ENCODE measurements at regions not wholly inside any gene's neighbourhood (a gene's known extent, or its start where the extent isn't known, plus 50 kb on each side); places are given as distances from the start of the nearest gene placed in this dataset.
A peak's percentile ranks its signal among the peaks of the same experiment; 100 is the strongest.

DNA sequence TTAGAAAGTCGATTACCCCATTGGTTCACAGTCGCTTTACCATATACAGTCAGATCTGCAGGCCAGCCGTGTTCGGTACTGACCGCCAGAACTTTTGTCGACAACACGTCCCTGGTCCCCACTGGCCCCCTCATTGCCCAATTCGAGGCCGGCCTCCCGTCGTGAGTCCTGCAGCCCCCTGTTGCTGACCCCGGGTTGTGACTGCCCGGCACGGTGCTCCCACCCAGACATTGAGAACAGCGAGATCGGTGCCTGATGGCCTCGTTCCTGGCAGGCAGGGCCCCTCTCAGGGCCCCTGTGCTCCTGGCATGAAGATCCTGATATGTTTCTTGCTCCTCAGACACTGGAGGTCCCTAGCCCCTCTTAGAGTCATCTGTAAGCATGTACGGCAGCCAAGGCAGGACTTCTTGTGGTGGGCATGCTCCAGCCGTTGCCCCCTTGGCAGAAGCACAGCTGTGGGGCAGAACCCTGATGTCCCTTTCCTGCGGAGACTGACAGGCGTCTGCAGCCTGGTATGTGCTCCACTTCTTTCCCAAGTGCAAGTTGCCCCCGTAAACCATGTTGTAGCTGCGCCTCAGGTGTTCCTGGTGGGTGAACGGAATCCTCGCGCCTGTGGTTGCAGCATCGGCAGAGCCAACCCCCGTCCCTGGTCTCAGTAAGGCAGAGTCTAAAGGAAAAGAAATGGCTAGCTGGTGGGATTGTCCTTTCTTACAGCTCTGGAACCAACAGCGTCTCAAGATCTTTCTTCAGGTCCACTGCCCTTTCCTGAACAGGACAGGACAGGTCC, 123.2 kb upstream of the SPACA7 start:
- Histone ChIP-seq H3K4me1 (replicated peaks in 1 of 4; ENCODE audit: control insufficient read depth in 3 of 4, insufficient read depth in 4 of 4, low read length in 3 of 4) (peaks cover 0 to 4% (median 1%) of the 10 kb centered on the region in 4 experiments; a peak in 5 of 7 replicates), H3K79me2 (ENCODE audit: control insufficient read depth in 1 of 2, insufficient read depth in 2 of 2, low read length in 2 of 2) (no peaks in the 10 kb centered on the region), H3K23ac (ENCODE audit: insufficient read length) (no peak overlapping the region), H2BK5ac (ENCODE audit: low read depth, low read length) (no peak overlapping the region), H3K79me1 (ENCODE audit: low read depth, low read length) (no peaks in the 10 kb centered on the region), H3K4ac (replicated peaks; ENCODE audit: insufficient read length, low read depth, low read length) (no peak overlapping the region), H3K56ac (replicated peaks; ENCODE audit: insufficient read length, low read depth, low read length) (no peak overlapping the region), H2AK5ac (ENCODE audit: low read depth, low read length) (no peak overlapping the region), H2AFZ (ENCODE audit: low read length) (no peak overlapping the region), H3K36me3 (ENCODE audit: control insufficient read depth in 2 of 4, insufficient read depth in 4 of 4, low read length in 3 of 4) (no peaks in the 10 kb centered on the region), H4K91ac (replicated peaks; ENCODE audit: insufficient read length, low read length) (no peak overlapping the region), H3K27ac (ENCODE audit: low read depth, low read length) (no peak overlapping the region), H4K20me1 (replicated peaks in 1 of 2; ENCODE audit: control insufficient read depth in 1 of 2, insufficient read depth in 2 of 2, low read length in 2 of 2) (no peaks in the 10 kb centered on the region), H2BK120ac (replicated peaks; ENCODE audit: low read depth, low read length) (no peak overlapping the region), H3K4me2 (ENCODE audit: insufficient read depth in 1 of 2, low read depth in 2 of 2, low read length in 2 of 2) (no peak overlapping the region), H2BK12ac (ENCODE audit: low read depth, low read length) (no peak overlapping the region), H3K9ac (replicated peaks in 1 of 4; ENCODE audit: extremely low read depth in 1 of 4, low read depth in 3 of 4, low read length in 3 of 4) (no peak overlapping the region), H3K18ac (ENCODE audit: extremely low read depth, low read length) (no peak overlapping the region), H4K8ac (ENCODE audit: extremely low read depth, insufficient read depth, low read length) (no peak overlapping the region), H3K9me3 (ENCODE audit: insufficient read depth in 2 of 2, low read depth in 1 of 2, low read length in 1 of 2) (no peaks in the 10 kb centered on the region), H3K14ac (ENCODE audit: insufficient read length) (no peak overlapping the region), H3K23me2 (ENCODE audit: low read depth, low read length) (no peaks in the 10 kb centered on the region; the same call in 1 of the 2 replicates), H4K5ac (ENCODE audit: insufficient read length, low read depth, low read length) (no peak overlapping the region), H3K4me3 (ENCODE audit: extremely low read depth in 1 of 4, insufficient read depth in 2 of 4, low read depth in 3 of 4, low read length in 4 of 4) (no peak overlapping the region), H2BK15ac (ENCODE audit: low read length) (no peak overlapping the region), H3K27me3 (replicated peaks in 1 of 4; ENCODE audit: control insufficient read depth in 3 of 4, extremely low read depth in 1 of 4, insufficient read depth in 3 of 4, low read length in 3 of 4) (no peaks in the 10 kb centered on the region), H2BK20ac (ENCODE audit: low read length) (no peak overlapping the region)
- DNase-seq (ENCODE audit: low read depth in 1 of 2, low spot score in 2 of 2), result peak in 1 of 2 experiments; percentile 37
- ChIA-PET POLR2A (ENCODE audit: partially characterized antibody) (no interaction called here), CTCF (ENCODE audit: partially characterized antibody) (interaction anchor here (1.1 to 1.6 kb wide), 3 partner anchors 75 to 426 kb away, joined by 3 to 5 read pairs (median 3); no protein-coding TSS in a partner anchor)
- WGBS, 2 experiments (ENCODE audit: extremely low coverage in 1 of 2, insufficient coverage in 1 of 2, insufficient read length in 1 of 2, insufficient replicate concordance in 2 of 2, low coverage in 1 of 2, low lambda C conversion rate in 2 of 2, missing lambda C conversion rate in 1 of 2), result 88% methylated on average over 28 of the region's 29 CpGs; no CpG with 5 or more reads in 1 of the 2 experiments
- FAIRE-seq, result no peak
- TF ChIP-seq POU5F1 (IDR thresholded peaks at IDR 0.05; ENCODE audit: low read depth, low read length), result no peak
- no peak for TF ChIP-seq TAF1 (IDR thresholded peaks at IDR 0.05; ENCODE audit: low read depth, low read length)
- TF ChIP-seq, protein P1, sequence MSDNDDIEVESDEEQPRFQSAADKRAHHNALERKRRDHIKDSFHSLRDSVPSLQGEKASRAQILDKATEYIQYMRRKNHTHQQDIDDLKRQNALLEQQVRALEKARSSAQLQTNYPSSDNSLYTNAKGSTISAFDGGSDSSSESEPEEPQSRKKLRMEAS (IDR thresholded peaks at IDR 0.05), result no peak
- TF ChIP-seq, protein P2, sequence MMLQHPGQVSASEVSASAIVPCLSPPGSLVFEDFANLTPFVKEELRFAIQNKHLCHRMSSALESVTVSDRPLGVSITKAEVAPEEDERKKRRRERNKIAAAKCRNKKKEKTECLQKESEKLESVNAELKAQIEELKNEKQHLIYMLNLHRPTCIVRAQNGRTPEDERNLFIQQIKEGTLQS (IDR thresholded peaks at IDR 0.05; ENCODE audit: insufficient read depth, low read depth, low read length), result no peak
- TF ChIP-seq, protein P3, sequence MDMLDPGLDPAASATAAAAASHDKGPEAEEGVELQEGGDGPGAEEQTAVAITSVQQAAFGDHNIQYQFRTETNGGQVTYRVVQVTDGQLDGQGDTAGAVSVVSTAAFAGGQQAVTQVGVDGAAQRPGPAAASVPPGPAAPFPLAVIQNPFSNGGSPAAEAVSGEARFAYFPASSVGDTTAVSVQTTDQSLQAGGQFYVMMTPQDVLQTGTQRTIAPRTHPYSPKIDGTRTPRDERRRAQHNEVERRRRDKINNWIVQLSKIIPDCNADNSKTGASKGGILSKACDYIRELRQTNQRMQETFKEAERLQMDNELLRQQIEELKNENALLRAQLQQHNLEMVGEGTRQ (IDR thresholded peaks at IDR 0.05; ENCODE audit: low read length), result no peak
- no peak for TF ChIP-seq EZH2 (IDR thresholded peaks at IDR 0.05; ENCODE audit: low read depth, low read length, severe bottlenecking)
- TF ChIP-seq BACH1 (IDR thresholded peaks at IDR 0.05; ENCODE audit: low read length), result no peak
- TF ChIP-seq RFX5 (IDR thresholded peaks at IDR 0.05; ENCODE audit: borderline replicate concordance, low read depth, low read length), result no peak
- TF ChIP-seq SIX5 (IDR thresholded peaks at IDR 0.05; ENCODE audit: low read depth, low read length), result no peak
- TF ChIP-seq EP300 (IDR thresholded peaks at IDR 0.05; ENCODE audit: borderline replicate concordance in 1 of 2, low read depth in 2 of 2, low read length in 2 of 2), result no peak
- no peak for TF ChIP-seq CBX8 (IDR thresholded peaks at IDR 0.05; ENCODE audit: borderline replicate concordance, low read depth, low read length)
